ENCODE measurements at regions not wholly inside any gene's neighbourhood (a gene's known extent, or its start where the extent isn't known, plus 50 kb on each side); places are given as distances from the start of the nearest gene placed in this dataset.

GRCh38 chr10:123284022-123284421, 129.8 kb downstream of the BUB3 start:
- TF ChIP-seq, protein P1, sequence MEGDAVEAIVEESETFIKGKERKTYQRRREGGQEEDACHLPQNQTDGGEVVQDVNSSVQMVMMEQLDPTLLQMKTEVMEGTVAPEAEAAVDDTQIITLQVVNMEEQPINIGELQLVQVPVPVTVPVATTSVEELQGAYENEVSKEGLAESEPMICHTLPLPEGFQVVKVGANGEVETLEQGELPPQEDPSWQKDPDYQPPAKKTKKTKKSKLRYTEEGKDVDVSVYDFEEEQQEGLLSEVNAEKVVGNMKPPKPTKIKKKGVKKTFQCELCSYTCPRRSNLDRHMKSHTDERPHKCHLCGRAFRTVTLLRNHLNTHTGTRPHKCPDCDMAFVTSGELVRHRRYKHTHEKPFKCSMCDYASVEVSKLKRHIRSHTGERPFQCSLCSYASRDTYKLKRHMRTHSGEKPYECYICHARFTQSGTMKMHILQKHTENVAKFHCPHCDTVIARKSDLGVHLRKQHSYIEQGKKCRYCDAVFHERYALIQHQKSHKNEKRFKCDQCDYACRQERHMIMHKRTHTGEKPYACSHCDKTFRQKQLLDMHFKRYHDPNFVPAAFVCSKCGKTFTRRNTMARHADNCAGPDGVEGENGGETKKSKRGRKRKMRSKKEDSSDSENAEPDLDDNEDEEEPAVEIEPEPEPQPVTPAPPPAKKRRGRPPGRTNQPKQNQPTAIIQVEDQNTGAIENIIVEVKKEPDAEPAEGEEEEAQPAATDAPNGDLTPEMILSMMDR (IDR thresholded peaks at IDR 0.05): no peak
- no peak for TF ChIP-seq POLR2A (IDR thresholded peaks at IDR 0.05; ENCODE audit: low read depth)
